Esophagus muscularis mucosa (tissue), 4 donors: ENCODE measurements at regions not wholly inside any gene's neighbourhood (a gene's known extent, or its start where the extent isn't known, plus 50 kb on each side); places are given as distances from the start of the nearest gene placed in this dataset.
"Not testable (repeated sequence)": the region's sequence is repeated elsewhere in the genome, so short reads cannot be mapped to it uniquely, and the experiment has no call there.

ENCODE experiments used
- EP300 ChIP-seq: sonication (generic); formaldehyde crosslinking; IDR thresholded peaks from one replicate; pipeline ENCODE4 v1.6.1; 2017; ENCODE audit warnings: antibody characterized with exemption
- POLR2A ChIP-seq: fragments of 450-650 bp; IDR thresholded peaks from one replicate; pipeline ENCODE4 v1.6.1; 2017; ENCODE audit warnings: antibody characterized with exemption, moderate library complexity, mild to moderate bottlenecking, low read depth
- POLR2AphosphoS5 ChIP-seq, 2 donors: sonication (generic); formaldehyde crosslinking; IDR thresholded peaks; one replicate each; pipeline ENCODE4 v1.6.1; 2017; ENCODE audit warnings: antibody characterized with exemption in 2 of 2
- TF ChIP-seq, protein P1 (sequence below), 3 experiments: fragments of 200-600 bp in 2 of 3; fragments of 450-650 bp in 1 of 3; sonication (generic) in 2 of 3; IDR thresholded peaks; one replicate each; pipeline ENCODE4 v1.5.1; 2017 to 2019; ENCODE audit warnings: antibody characterized with exemption in 3 of 3, mild to moderate bottlenecking in 2 of 3, moderate library complexity in 1 of 3

DNA sequence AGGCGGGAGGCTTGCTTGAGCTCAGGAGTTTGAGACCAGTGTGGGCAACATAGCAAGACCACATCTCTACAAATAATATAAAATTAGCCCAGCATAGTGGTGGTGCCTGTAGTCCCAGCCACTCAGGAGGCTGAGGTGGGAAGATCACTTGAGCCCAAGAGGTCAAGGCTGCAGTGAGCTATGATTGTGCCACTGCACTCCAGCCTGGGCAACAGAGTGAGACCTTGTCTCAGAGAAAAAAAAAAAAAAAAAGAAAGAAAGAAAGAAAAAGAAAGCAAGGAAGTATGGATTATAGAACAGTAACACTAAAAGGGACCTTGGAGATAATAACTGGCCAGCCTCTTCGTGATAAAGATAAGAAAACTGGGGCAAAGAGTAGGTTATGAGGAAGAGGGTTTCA is 130.4 kb downstream of the PLCE1 start:
- TF ChIP-seq, protein P1, sequence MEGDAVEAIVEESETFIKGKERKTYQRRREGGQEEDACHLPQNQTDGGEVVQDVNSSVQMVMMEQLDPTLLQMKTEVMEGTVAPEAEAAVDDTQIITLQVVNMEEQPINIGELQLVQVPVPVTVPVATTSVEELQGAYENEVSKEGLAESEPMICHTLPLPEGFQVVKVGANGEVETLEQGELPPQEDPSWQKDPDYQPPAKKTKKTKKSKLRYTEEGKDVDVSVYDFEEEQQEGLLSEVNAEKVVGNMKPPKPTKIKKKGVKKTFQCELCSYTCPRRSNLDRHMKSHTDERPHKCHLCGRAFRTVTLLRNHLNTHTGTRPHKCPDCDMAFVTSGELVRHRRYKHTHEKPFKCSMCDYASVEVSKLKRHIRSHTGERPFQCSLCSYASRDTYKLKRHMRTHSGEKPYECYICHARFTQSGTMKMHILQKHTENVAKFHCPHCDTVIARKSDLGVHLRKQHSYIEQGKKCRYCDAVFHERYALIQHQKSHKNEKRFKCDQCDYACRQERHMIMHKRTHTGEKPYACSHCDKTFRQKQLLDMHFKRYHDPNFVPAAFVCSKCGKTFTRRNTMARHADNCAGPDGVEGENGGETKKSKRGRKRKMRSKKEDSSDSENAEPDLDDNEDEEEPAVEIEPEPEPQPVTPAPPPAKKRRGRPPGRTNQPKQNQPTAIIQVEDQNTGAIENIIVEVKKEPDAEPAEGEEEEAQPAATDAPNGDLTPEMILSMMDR (IDR thresholded peaks at IDR 0.05), result not testable (repeated sequence)
- TF ChIP-seq POLR2A; POLR2AphosphoS5 (IDR thresholded peaks at IDR 0.05); EP300: not testable (repeated sequence)
